HEK293T (cell line): ENCODE measurements at regions not wholly inside any gene's neighbourhood (a gene's known extent, or its start where the extent isn't known, plus 50 kb on each side); places are given as distances from the start of the nearest gene placed in this dataset.

Source experiments
- BHLHE40 ChIP-seq: fragments of 450-650 bp; IDR thresholded peaks from 2 replicates; pipeline ENCODE4 v1.6.1; 2016; ENCODE audit warnings: mild to moderate bottlenecking, moderate library complexity, borderline replicate concordance
- CTBP1 ChIP-seq: fragments of 450-650 bp; IDR thresholded peaks from 2 replicates; pipeline ENCODE4 v1.6.1; 2016; ENCODE audit warnings: borderline replicate concordance
- ELF4 ChIP-seq: fragments of 450-650 bp; IDR thresholded peaks from 2 replicates; pipeline ENCODE4 v1.6.1; 2017; ENCODE audit warnings: antibody characterized with exemption
- FOXK2 ChIP-seq: fragments of 450-650 bp; IDR thresholded peaks from 2 replicates; pipeline ENCODE4 v1.6.1; 2016; ENCODE audit warnings: mild to moderate bottlenecking
- FOXM1 ChIP-seq: fragments of 450-650 bp; IDR thresholded peaks from 2 replicates; pipeline ENCODE4 v1.6.1; 2017; ENCODE audit warnings: mild to moderate bottlenecking, borderline replicate concordance
- LEF1 ChIP-seq: fragments of 450-650 bp; IDR thresholded peaks from 2 replicates; pipeline ENCODE4 v1.6.1; 2017; ENCODE audit warnings: mild to moderate bottlenecking, borderline replicate concordance
- NFRKB ChIP-seq: fragments of 450-650 bp; IDR thresholded peaks from 2 replicates; pipeline ENCODE4 v1.6.1; 2016; ENCODE audit warnings: mild to moderate bottlenecking, moderate library complexity
- SP1 ChIP-seq: fragments of 450-650 bp; IDR thresholded peaks from 2 replicates; pipeline ENCODE4 v1.6.1; 2017
- SUZ12 ChIP-seq: fragments of 450-650 bp; IDR thresholded peaks from 2 replicates; pipeline ENCODE4 v1.6.1; 2016; ENCODE audit warnings: mild to moderate bottlenecking
- TARDBP ChIP-seq: fragments of 450-650 bp; IDR thresholded peaks from 2 replicates; pipeline ENCODE4 v1.6.1; 2016
- TF ChIP-seq, protein P1 (sequence below): fragments of 450-650 bp; IDR thresholded peaks from 2 replicates; pipeline ENCODE4 v1.6.1; 2016

- TF ChIP-seq LEF1: no peak
- TF ChIP-seq TARDBP: no peak
- no peak for TF ChIP-seq ELF4
- no peak for TF ChIP-seq NFRKB
- TF ChIP-seq FOXM1: no peak
- no peak for TF ChIP-seq SUZ12
- no peak for TF ChIP-seq BHLHE40
- TF ChIP-seq, protein P1, sequence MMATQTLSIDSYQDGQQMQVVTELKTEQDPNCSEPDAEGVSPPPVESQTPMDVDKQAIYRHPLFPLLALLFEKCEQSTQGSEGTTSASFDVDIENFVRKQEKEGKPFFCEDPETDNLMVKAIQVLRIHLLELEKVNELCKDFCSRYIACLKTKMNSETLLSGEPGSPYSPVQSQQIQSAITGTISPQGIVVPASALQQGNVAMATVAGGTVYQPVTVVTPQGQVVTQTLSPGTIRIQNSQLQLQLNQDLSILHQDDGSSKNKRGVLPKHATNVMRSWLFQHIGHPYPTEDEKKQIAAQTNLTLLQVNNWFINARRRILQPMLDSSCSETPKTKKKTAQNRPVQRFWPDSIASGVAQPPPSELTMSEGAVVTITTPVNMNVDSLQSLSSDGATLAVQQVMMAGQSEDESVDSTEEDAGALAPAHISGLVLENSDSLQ: no peak
- no peak for TF ChIP-seq SP1
- TF ChIP-seq CTBP1: no peak
- TF ChIP-seq FOXK2: no peak
These were observed 529.7 kb upstream of the BOD1L1 start for GRCh38 chr4:14157262-14157661.
